Activated T-cell treated with anti-CD3 and anti-CD28 coated beads, Interleukin-2, amount 50 U/mL, for 4 hours (primary cell): ENCODE measurements at regions not wholly inside any gene's neighbourhood (a gene's known extent, or its start where the extent isn't known, plus 50 kb on each side); places are given as distances from the start of the nearest gene placed in this dataset.
"Not testable (repeated sequence)": the region's sequence is repeated elsewhere in the genome, so short reads cannot be mapped to it uniquely, and the experiment has no call there.

Experiments
- ATAC-seq, 2 donors: fragments of 200-7000 bp; cut with Tn5 transposase; one replicate each; pipeline ENCODE4 v1.10.0; 2021
- DNase-seq: peaks from one replicate; pipeline ENCODE4 v3.0.0-alpha.2; 2020
- H3K27me3 Mint-ChIP-seq: one replicate; pipeline ENCODE4 v1.8.0; 2021; ENCODE audit warnings: low read depth, mixed read lengths
- H3K36me3 Mint-ChIP-seq: one replicate; pipeline ENCODE4 v1.8.0; 2022; ENCODE audit warnings: mixed read lengths; ENCODE audit not compliant: insufficient read depth
- H3K4me1 Mint-ChIP-seq: one replicate; pipeline ENCODE4 v1.8.0; 2021; ENCODE audit warnings: low read depth, mixed read lengths
- H3K4me3 Mint-ChIP-seq: one replicate; pipeline ENCODE4 v1.8.0; 2021; ENCODE audit warnings: mild to moderate bottlenecking, moderate library complexity, mixed read lengths
- H3K9me3 Mint-ChIP-seq: one replicate; pipeline ENCODE4 v1.8.0; 2021; ENCODE audit warnings: mixed read lengths

GRCh38 chr12:131421509-131422186, 289.2 kb upstream of the SFSWAP start:
- peaks cover 2% of the 10 kb centered on the region for H3K36me3 Mint-ChIP-seq
- peaks cover 12% of the 10 kb centered on the region for H3K27me3 Mint-ChIP-seq
- no peak for DNase-seq
- no peak for ATAC-seq
- H3K9me3 Mint-ChIP-seq: peaks cover 28% of the 10 kb centered on the region
- no peaks in the 10 kb centered on the region for H3K4me1 Mint-ChIP-seq
- H3K4me3 Mint-ChIP-seq: no peak overlapping the region

GRCh38 chr12:131422187-131422520, 288.7 kb upstream of the SFSWAP start:
- Mint-ChIP-seq H3K9me3 (peaks cover 28% of the 10 kb centered on the region), H3K27me3 (peaks cover 12% of the 10 kb centered on the region), H3K36me3 (peaks cover 2% of the 10 kb centered on the region), H3K4me3 (no peak overlapping the region), H3K4me1 (no peaks in the 10 kb centered on the region)
- ATAC-seq (no peak), DNase-seq (no peak)

- H3K4me1 Mint-ChIP-seq: no peaks in the 10 kb centered on the region
- no peak for DNase-seq
- peaks cover 2% of the 10 kb centered on the region for H3K36me3 Mint-ChIP-seq
- no peak overlapping the region for H3K4me3 Mint-ChIP-seq
- ATAC-seq: no peak
- H3K27me3 Mint-ChIP-seq: peaks cover 12% of the 10 kb centered on the region
- peaks cover 28% of the 10 kb centered on the region for H3K9me3 Mint-ChIP-seq
Measured at GRCh38 chr12:131422744-131423143, 288.1 kb upstream of the SFSWAP start.

GRCh38 chr12:131424270-131424669, 286.6 kb upstream of the SFSWAP start:
- H3K36me3 Mint-ChIP-seq: peaks cover 2% of the 10 kb centered on the region
- ATAC-seq: no peak
- H3K9me3 Mint-ChIP-seq: peaks cover 28% of the 10 kb centered on the region
- no peak for DNase-seq
- no peaks in the 10 kb centered on the region for H3K4me1 Mint-ChIP-seq
- H3K4me3 Mint-ChIP-seq: no peak overlapping the region
- peaks cover 12% of the 10 kb centered on the region for H3K27me3 Mint-ChIP-seq

- peaks cover 28% of the 10 kb centered on the region for H3K9me3 Mint-ChIP-seq
- peaks cover 2% of the 10 kb centered on the region for H3K36me3 Mint-ChIP-seq
Measured at GRCh38 chr12:131425112-131426075, 285.5 kb upstream of the SFSWAP start.

GRCh38 chr12:131428091-131428685, 282.7 kb upstream of the SFSWAP start:
- no peak for ATAC-seq
- H3K27me3 Mint-ChIP-seq: peaks cover 21% of the 10 kb centered on the region
- H3K36me3 Mint-ChIP-seq: peaks cover 2% of the 10 kb centered on the region
- no peak overlapping the region for H3K4me3 Mint-ChIP-seq
- no peaks in the 10 kb centered on the region for H3K4me1 Mint-ChIP-seq
- no peak for DNase-seq
- H3K9me3 Mint-ChIP-seq: peaks cover 24% of the 10 kb centered on the region

More at GRCh38 chr12:131425112-131426075, 285.5 kb upstream of the SFSWAP start:
- Mint-ChIP-seq H3K4me1 (no peaks in the 10 kb centered on the region), H3K27me3 (peaks cover 17% of the 10 kb centered on the region), H3K4me3 (no peak overlapping the region)
- DNase-seq (no peak), ATAC-seq (no peak)

GRCh38 chr12:131429221-131429620, 281.7 kb upstream of the SFSWAP start:
- Mint-ChIP-seq H3K27me3 (peaks cover 19% of the 10 kb centered on the region), H3K9me3 (peaks cover 14% of the 10 kb centered on the region)
- not testable (repeated sequence) for DNase-seq, H3K36me3 Mint-ChIP-seq, H3K4me1 Mint-ChIP-seq, ATAC-seq, H3K4me3 Mint-ChIP-seq

GRCh38 chr12:131429697-131430096, 281.2 kb upstream of the SFSWAP start:
- H3K36me3 Mint-ChIP-seq, DNase-seq, ATAC-seq, H3K4me3 Mint-ChIP-seq, H3K4me1 Mint-ChIP-seq, H3K9me3 Mint-ChIP-seq: not testable (repeated sequence)
- peaks cover 23% of the 10 kb centered on the region for H3K27me3 Mint-ChIP-seq

- H3K4me3 Mint-ChIP-seq: no peak overlapping the region
Measured at GRCh38 chr12:131430158-131430742, 280.6 kb upstream of the SFSWAP start.

GRCh38 chr12:131431126-131431655, 279.7 kb upstream of the SFSWAP start:
- H3K36me3 Mint-ChIP-seq, H3K9me3 Mint-ChIP-seq, ATAC-seq, DNase-seq, H3K4me3 Mint-ChIP-seq, H3K4me1 Mint-ChIP-seq: not testable (repeated sequence)
- H3K27me3 Mint-ChIP-seq: peaks cover 36% of the 10 kb centered on the region

More at GRCh38 chr12:131430158-131430742, 280.6 kb upstream of the SFSWAP start:
- H3K27me3 Mint-ChIP-seq: peaks cover 28% of the 10 kb centered on the region
- ATAC-seq (no peak), DNase-seq (no peak)
- H3K4me1 Mint-ChIP-seq: no peaks in the 10 kb centered on the region
- no peaks in the 10 kb centered on the region for H3K36me3 Mint-ChIP-seq
- H3K9me3 Mint-ChIP-seq: peaks cover 4% of the 10 kb centered on the region

- ATAC-seq (no peak), DNase-seq (no peak)
- no peaks in the 10 kb centered on the region for H3K4me1 Mint-ChIP-seq
- no peak overlapping the region for H3K4me3 Mint-ChIP-seq
- no peaks in the 10 kb centered on the region for H3K9me3 Mint-ChIP-seq
- peaks cover 43% of the 10 kb centered on the region for H3K27me3 Mint-ChIP-seq
- H3K36me3 Mint-ChIP-seq: no peaks in the 10 kb centered on the region
Measured at GRCh38 chr12:131432532-131433260, 278.2 kb upstream of the SFSWAP start.

GRCh38 chr12:131434208-131435125, 276.4 kb upstream of the SFSWAP start:
- no peak overlapping the region for H3K4me3 Mint-ChIP-seq
- H3K36me3 Mint-ChIP-seq: no peaks in the 10 kb centered on the region
- H3K9me3 Mint-ChIP-seq: no peaks in the 10 kb centered on the region
- ATAC-seq (no peak), DNase-seq (no peak)
- no peaks in the 10 kb centered on the region for H3K4me1 Mint-ChIP-seq
- H3K27me3 Mint-ChIP-seq: peaks cover 50% of the 10 kb centered on the region
